KMS-11 (cell line): ENCODE measurements at regions not wholly inside any gene's neighbourhood (a gene's known extent, or its start where the extent isn't known, plus 50 kb on each side); places are given as distances from the start of the nearest gene placed in this dataset.
A peak's percentile ranks its signal among the peaks of the same experiment; 100 is the strongest.

Source experiments
- H2AFZ ChIP-seq: fragments of 200-600 bp; sonication (generic); 2 replicates; pipeline ENCODE4 v1.6.1; 2016; ENCODE audit warnings: antibody characterized with exemption, mixed run types, low read depth
- H3K27ac ChIP-seq: fragments of 200-600 bp; sonication (generic); 2 replicates; pipeline ENCODE4 v1.6.1; 2016; ENCODE audit warnings: mild to moderate bottlenecking, mixed run types
- H3K27me3 ChIP-seq: fragments of 200-600 bp; sonication (generic); 2 replicates; pipeline ENCODE4 v1.6.1; 2017; ENCODE audit warnings: mild to moderate bottlenecking, low read depth, mixed run types, moderate library complexity; ENCODE audit not compliant: insufficient read depth
- H3K36me3 ChIP-seq: fragments of 200-600 bp; sonication (generic); 2 replicates; pipeline ENCODE4 v1.6.1; 2017; ENCODE audit warnings: mild to moderate bottlenecking, mixed run types; ENCODE audit not compliant: insufficient read depth
- H3K4me1 ChIP-seq: fragments of 200-600 bp; sonication (generic); 2 replicates; pipeline ENCODE4 v1.6.1; 2016; ENCODE audit warnings: mild to moderate bottlenecking, low read depth, mixed run types; ENCODE audit not compliant: poor library complexity, severe bottlenecking
- H3K4me2 ChIP-seq: fragments of 200-600 bp; sonication (generic); 2 replicates; pipeline ENCODE4 v1.7.0; 2016; ENCODE audit warnings: mild to moderate bottlenecking, mixed run types
- H3K4me3 ChIP-seq: fragments of 200-600 bp; sonication (generic); IDR thresholded peaks from 2 replicates; pipeline ENCODE4 v1.6.1; 2017; ENCODE audit warnings: low read depth, low read length, mixed read lengths; ENCODE audit not compliant: insufficient read depth
- H3K79me2 ChIP-seq: fragments of 200-600 bp; sonication (generic); 2 replicates; pipeline ENCODE4 v1.6.1; 2016; ENCODE audit warnings: low read depth, mixed run types; ENCODE audit not compliant: insufficient read depth
- H3K9ac ChIP-seq: fragments of 200-600 bp; sonication (generic); 2 replicates; pipeline ENCODE4 v1.6.1; 2016; ENCODE audit warnings: mild to moderate bottlenecking, mixed run types
- H4K20me1 ChIP-seq: fragments of 200-600 bp; sonication (generic); 2 replicates; pipeline ENCODE4 v1.6.1; 2016; ENCODE audit warnings: mild to moderate bottlenecking, mixed run types; ENCODE audit not compliant: insufficient read depth
- CTCF ChIP-seq: fragments of 200-600 bp; sonication (generic); conservative IDR thresholded peaks from 2 replicates; pipeline ENCODE4 v1.6.1; 2017; ENCODE audit warnings: low read depth, mild to moderate bottlenecking, antibody characterized with exemption, low read length, moderate library complexity, mixed read lengths

GRCh38 chr7:97506728-97507127 lies 225.2 kb upstream of the TAC1 start:
- no peaks in the 10 kb centered on the region for H3K79me2 ChIP-seq
- no peaks in the 10 kb centered on the region for H4K20me1 ChIP-seq
- TF ChIP-seq CTCF, result no peak

GRCh38 chr7:97512441-97513207 lies 219.3 kb upstream of the TAC1 start:
- H3K27ac ChIP-seq, result no peak overlapping the region
- no peaks in the 10 kb centered on the region for H3K79me2 ChIP-seq
- no peak overlapping the region for H3K4me3 ChIP-seq
- no peaks in the 10 kb centered on the region for H4K20me1 ChIP-seq
- no peak overlapping the region for H3K9ac ChIP-seq
- H3K4me1 ChIP-seq, result no peaks in the 10 kb centered on the region
- H3K36me3 ChIP-seq, result no peaks in the 10 kb centered on the region
- no peak overlapping the region for H3K4me2 ChIP-seq
- no peak for TF ChIP-seq CTCF
- no peak overlapping the region for H2AFZ ChIP-seq
- no peaks in the 10 kb centered on the region for H3K27me3 ChIP-seq

More at GRCh38 chr7:97506728-97507127, 225.2 kb upstream of the TAC1 start:
- peak overlapping the region; percentile 49 for H3K4me2 ChIP-seq
- no peaks in the 10 kb centered on the region for H3K27me3 ChIP-seq
- peak overlapping the region; percentile 6; the same call in 1 of the 2 replicates for H3K9ac ChIP-seq
- no peaks in the 10 kb centered on the region for H3K36me3 ChIP-seq
- peak overlapping the region; percentile 9; the same call in 1 of the 2 replicates for H3K27ac ChIP-seq
- H3K4me3 ChIP-seq, result no peak overlapping the region
- H3K4me1 ChIP-seq, result peaks cover 11% of the 10 kb centered on the region
- peak overlapping the region; percentile 68 for H2AFZ ChIP-seq

- TF ChIP-seq CTCF, result no peak
- H3K27ac ChIP-seq, result no peak overlapping the region
Measured at GRCh38 chr7:97513326-97513725, 218.6 kb upstream of the TAC1 start.

GRCh38 chr7:97541188-97541587 lies 190.7 kb upstream of the TAC1 start:
- no peak overlapping the region for H3K4me3 ChIP-seq

More at GRCh38 chr7:97513326-97513725, 218.6 kb upstream of the TAC1 start:
- H3K36me3 ChIP-seq, result no peaks in the 10 kb centered on the region
- no peaks in the 10 kb centered on the region for H3K79me2 ChIP-seq
- H4K20me1 ChIP-seq, result no peaks in the 10 kb centered on the region
- no peaks in the 10 kb centered on the region for H3K27me3 ChIP-seq
- H3K4me3 ChIP-seq, result no peak overlapping the region
- H3K4me1 ChIP-seq, result no peaks in the 10 kb centered on the region
- no peak overlapping the region for H3K9ac ChIP-seq
- no peak overlapping the region for H3K4me2 ChIP-seq
- H2AFZ ChIP-seq, result no peak overlapping the region

More at GRCh38 chr7:97541188-97541587, 190.7 kb upstream of the TAC1 start:
- Histone ChIP-seq H4K20me1 (no peaks in the 10 kb centered on the region), H3K9ac (no peak overlapping the region), H3K4me2 (no peak overlapping the region), H3K27ac (no peak overlapping the region), H3K36me3 (no peaks in the 10 kb centered on the region), H3K79me2 (no peaks in the 10 kb centered on the region), H2AFZ (no peak overlapping the region), H3K4me1 (no peaks in the 10 kb centered on the region), H3K27me3 (no peaks in the 10 kb centered on the region)
- TF ChIP-seq CTCF, result no peak
